Right atrium auricular region (tissue), 2 donors: ENCODE measurements at regions not wholly inside any gene's neighbourhood (a gene's known extent, or its start where the extent isn't known, plus 50 kb on each side); places are given as distances from the start of the nearest gene placed in this dataset.

Experiments used
- DNase-seq: peaks from one replicate; pipeline ENCODE4 v3.0.0-alpha.2; 2019; ENCODE audit warnings: low spot score
- H3K27ac ChIP-seq, 2 donors: fragments of 200-600 bp; sonication (generic); 1 replicate in 1 of 2; 2 replicates in 1 of 2; pipeline ENCODE4 v1.5.1; 2016 to 2019
- H3K27me3 ChIP-seq, 2 donors: fragments of 200-600 bp; sonication (generic); one replicate each; pipeline versions ENCODE4 v1.5.1 to v1.6.0; 2017 to 2019
- H3K36me3 ChIP-seq: fragments of 200-600 bp; sonication (generic); one replicate; pipeline ENCODE4 v1.5.1; 2016
- H3K4me1 ChIP-seq, 2 donors: fragments of 200-600 bp; sonication (generic); one replicate each; pipeline versions ENCODE4 v1.5.1 to v1.6.0; 2017 to 2019
- H3K4me3 ChIP-seq, 2 donors: fragments of 200-600 bp; sonication (generic); 1 replicate in 1 of 2; 2 replicates in 1 of 2; pipeline ENCODE4 v1.5.1; 2017 to 2019; ENCODE audit warnings: mild to moderate bottlenecking in 1 of 2, moderate library complexity in 1 of 2
- H3K9me3 ChIP-seq, 2 donors: fragments of 200-600 bp; sonication (generic); one replicate each; pipeline ENCODE4 v1.5.1; 2019
- CTCF ChIP-seq, 2 donors: fragments of 200-600 bp; sonication (generic); IDR thresholded peaks; one replicate each; pipeline ENCODE4 v1.5.1; 2019; ENCODE audit warnings: antibody characterized with exemption in 2 of 2

DNA sequence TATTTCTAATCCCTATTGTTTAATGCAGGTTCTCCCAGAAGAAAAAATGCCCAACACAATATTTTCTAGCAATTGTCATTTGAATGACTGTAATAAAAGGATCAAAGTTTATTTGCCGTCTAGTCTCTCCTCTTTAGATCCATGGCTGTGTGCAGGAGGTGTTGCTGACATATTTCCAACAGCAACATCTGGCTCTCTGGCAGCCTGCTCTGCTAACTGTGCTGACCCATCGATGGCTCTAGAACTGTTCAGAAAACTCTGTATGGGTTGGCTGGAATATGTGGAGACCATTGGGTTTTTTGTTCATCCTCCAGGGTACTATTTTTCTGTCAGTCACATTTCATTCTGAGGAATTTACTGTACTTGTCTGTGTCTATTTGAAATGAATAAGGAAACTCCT, 202.0 kb upstream of the SLC27A6 start:
- Histone ChIP-seq H3K36me3 (no peaks in the 10 kb centered on the region), H3K9me3 (no peaks in the 10 kb centered on the region), H3K4me1 (no peaks in the 10 kb centered on the region), H3K27ac (no peak overlapping the region), H3K4me3 (no peak overlapping the region), H3K27me3 (no peaks in the 10 kb centered on the region)
- no peak for DNase-seq
- TF ChIP-seq CTCF (IDR thresholded peaks at IDR 0.05): no peak

DNA sequence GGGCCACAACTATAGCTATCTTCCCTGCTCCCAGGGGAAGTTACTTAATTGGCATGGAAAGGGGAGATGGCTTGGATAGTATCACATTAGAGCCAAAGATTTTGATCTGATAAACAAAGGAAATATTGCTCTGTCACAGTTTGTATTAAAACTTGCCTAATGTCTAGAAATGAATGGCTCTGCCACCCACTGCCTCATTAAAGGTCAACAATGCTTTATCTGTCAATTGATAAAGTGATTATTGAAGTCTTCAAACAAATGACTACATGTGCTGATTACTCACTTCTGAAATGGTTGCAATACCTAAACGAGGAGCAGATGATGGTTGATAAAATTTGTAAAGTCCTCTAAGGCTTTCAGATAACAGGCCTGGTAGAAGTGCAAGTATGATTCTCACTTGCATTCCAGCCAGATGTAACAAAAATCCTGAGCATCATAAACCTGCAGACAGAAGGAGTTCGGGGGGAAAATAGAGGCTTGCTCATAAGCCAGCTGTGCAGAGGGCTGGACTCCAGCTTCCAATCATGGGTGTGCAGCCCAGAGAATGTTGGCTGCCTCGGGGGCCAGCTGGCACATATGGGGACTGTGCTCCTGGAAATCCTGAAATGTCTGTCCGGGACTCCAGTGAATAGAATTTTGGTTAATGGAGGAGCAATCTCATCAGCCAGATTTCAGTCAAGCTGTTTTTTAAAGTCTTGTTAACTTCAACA, 200.5 kb upstream of the SLC27A6 start:
- Histone ChIP-seq H3K9me3 (no peaks in the 10 kb centered on the region), H3K27ac (no peak overlapping the region), H3K4me3 (no peak overlapping the region), H3K27me3 (no peaks in the 10 kb centered on the region), H3K4me1 (no peaks in the 10 kb centered on the region), H3K36me3 (no peaks in the 10 kb centered on the region)
- DNase-seq: no peak
- no peak for TF ChIP-seq CTCF (IDR thresholded peaks at IDR 0.05)

GRCh38 chr5:128765448-128766061, 199.7 kb upstream of the SLC27A6 start:
- no peak overlapping the region for H3K27ac ChIP-seq
- DNase-seq: no peak
- H3K4me3 ChIP-seq: no peak overlapping the region
- H3K9me3 ChIP-seq: no peaks in the 10 kb centered on the region
- no peaks in the 10 kb centered on the region for H3K36me3 ChIP-seq
- no peak for TF ChIP-seq CTCF (IDR thresholded peaks at IDR 0.05)
- no peaks in the 10 kb centered on the region for H3K4me1 ChIP-seq
- no peaks in the 10 kb centered on the region for H3K27me3 ChIP-seq

DNA sequence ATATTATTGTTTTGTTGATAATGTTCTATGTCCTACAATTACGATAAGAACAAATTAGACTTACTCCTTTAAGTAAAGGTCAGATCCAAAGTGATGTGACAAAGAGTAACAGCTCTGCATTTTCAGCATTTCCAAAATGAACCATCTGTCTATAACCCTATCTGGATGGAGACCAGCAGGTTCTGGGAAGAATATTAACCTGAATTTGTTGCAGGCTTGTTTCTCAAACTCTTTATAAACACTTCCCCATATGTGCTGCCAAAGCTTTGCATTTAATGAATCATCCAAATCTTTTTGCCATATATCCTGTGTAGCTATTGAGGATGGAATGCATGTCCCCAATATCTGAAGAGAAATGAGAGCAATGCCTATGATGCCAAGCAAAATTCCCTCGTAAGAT, 198.9 kb upstream of the SLC27A6 start:
- TF ChIP-seq CTCF (IDR thresholded peaks at IDR 0.05): no peak
- Histone ChIP-seq H3K4me3 (no peak overlapping the region), H3K4me1 (no peaks in the 10 kb centered on the region), H3K36me3 (no peaks in the 10 kb centered on the region), H3K27me3 (no peaks in the 10 kb centered on the region), H3K9me3 (no peaks in the 10 kb centered on the region), H3K27ac (no peak overlapping the region)
- DNase-seq: no peak

GRCh38 chr5:128770907-128771306, 194.4 kb upstream of the SLC27A6 start:
- Histone ChIP-seq H3K27ac (no peak overlapping the region), H3K4me1 (no peaks in the 10 kb centered on the region), H3K36me3 (no peaks in the 10 kb centered on the region), H3K9me3 (no peaks in the 10 kb centered on the region), H3K4me3 (no peak overlapping the region), H3K27me3 (no peaks in the 10 kb centered on the region)
- no peak for DNase-seq
- TF ChIP-seq CTCF (IDR thresholded peaks at IDR 0.05): no peak

- H3K27ac ChIP-seq: no peak overlapping the region
- no peaks in the 10 kb centered on the region for H3K4me1 ChIP-seq
- no peaks in the 10 kb centered on the region for H3K9me3 ChIP-seq
- DNase-seq: no peak
- TF ChIP-seq CTCF (IDR thresholded peaks at IDR 0.05): no peak
- H3K4me3 ChIP-seq: no peak overlapping the region
- H3K27me3 ChIP-seq: no peaks in the 10 kb centered on the region
- no peaks in the 10 kb centered on the region for H3K36me3 ChIP-seq
Observed at GRCh38 chr5:128772356-128772755, 192.9 kb upstream of the SLC27A6 start.
